ENCODE measurements at regions not wholly inside any gene's neighbourhood (a gene's known extent, or its start where the extent isn't known, plus 50 kb on each side); places are given as distances from the start of the nearest gene placed in this dataset.

GRCh38 chr3:161599697-161600096 lies 103.1 kb downstream of the OTOL1 start:
- Histone ChIP-seq H3T11ph (ENCODE audit: low read length) (no peak overlapping the region), H3K14ac (ENCODE audit: insufficient read depth, low read length) (no peak overlapping the region), H3K4ac (ENCODE audit: low read depth, low read length) (no peak overlapping the region), H2BK20ac (ENCODE audit: low read depth, low read length, poor library complexity, severe bottlenecking) (no peak overlapping the region), H3K18ac (ENCODE audit: insufficient read length, low read depth, low read length) (no peak overlapping the region), H3K27ac (ENCODE audit: insufficient read length, low read depth, low read length) (no peak overlapping the region), H3K27me3 (ENCODE audit: insufficient read depth, low read length) (no peaks in the 10 kb centered on the region), H3K9me3 (ENCODE audit: control insufficient read depth, low read depth, low read length) (no peaks in the 10 kb centered on the region), H2BK120ac (ENCODE audit: low read depth, low read length, poor library complexity, severe bottlenecking) (no peak overlapping the region), H4K20me1 (ENCODE audit: control insufficient read depth, insufficient read depth, insufficient read length) (no peaks in the 10 kb centered on the region), H3K23me2 (ENCODE audit: insufficient read length, low read depth, low read length, poor library complexity, severe bottlenecking) (no peaks in the 10 kb centered on the region), H3K4me1 (ENCODE audit: insufficient read depth, low read length) (no peaks in the 10 kb centered on the region), H3K56ac (ENCODE audit: insufficient read length, low read depth, low read length) (no peak overlapping the region), H2AK5ac (ENCODE audit: insufficient read length, low read length) (no peak overlapping the region), H3K79me1 (ENCODE audit: insufficient read depth, low read depth, low read length, poor library complexity, severe bottlenecking) (no peaks in the 10 kb centered on the region), H2BK15ac (ENCODE audit: low read depth, low read length) (no peak overlapping the region), H3K4me2 (ENCODE audit: insufficient read depth, insufficient read length, low read length) (no peak overlapping the region), H4K91ac (ENCODE audit: insufficient read length, low read depth, low read length) (no peak overlapping the region), H2BK12ac (ENCODE audit: insufficient read length, low read depth, low read length) (no peak overlapping the region), H4K8ac (replicated peaks; ENCODE audit: insufficient read length, low read depth, low read length) (no peak overlapping the region), H2AFZ (ENCODE audit: low read length) (no peak overlapping the region), H3K9ac (ENCODE audit: extremely low read depth, insufficient read length, low read length) (no peak overlapping the region), H3K79me2 (ENCODE audit: insufficient read depth, low read length) (no peaks in the 10 kb centered on the region), H3K23ac (ENCODE audit: insufficient read length, low read depth, low read length) (no peak overlapping the region), H2BK5ac (ENCODE audit: insufficient read length, low read length) (no peak overlapping the region), H4K5ac (ENCODE audit: insufficient read length, low read depth, low read length) (no peak overlapping the region)
- no peak overlapping the region for H3K4me3 Mint-ChIP-seq
- H3K36me3 Mint-ChIP-seq (ENCODE audit: insufficient read depth in 1 of 3, low read depth in 3 of 3): no peaks in the 10 kb centered on the region
- DNase-seq: no peak
- H3K27me3 Mint-ChIP-seq (ENCODE audit: low read depth): no peaks in the 10 kb centered on the region
- TF ChIP-seq CTCF (conservative IDR thresholded peaks at IDR 0.05): no peak
- peaks cover 15 to 18% of the 10 kb centered on the region in 2 experiments for H3K4me1 Mint-ChIP-seq
- peak overlapping the region in 1 of 3 experiments; percentile 68; a peak in 1 of 7 replicates for H3K27ac Mint-ChIP-seq
- WGBS (ENCODE audit: extremely low coverage, insufficient read length, low lambda C conversion rate): no CpG with 5 or more reads among the region's 1 CpG
- peaks cover 0 to 1% of the 10 kb centered on the region in 2 experiments; a peak in 1 of 5 replicates for H3K9me3 Mint-ChIP-seq

Measured in H9 (cell line).